PC-9 (cell line): ENCODE measurements at regions not wholly inside any gene's neighbourhood (a gene's known extent, or its start where the extent isn't known, plus 50 kb on each side); places are given as distances from the start of the nearest gene placed in this dataset.

Experiments used
- BruUV-seq: library from RNA; stranded (reverse); fragments of 400-500 nt; replicated peaks from 2 replicates; lab custom pipeline; 2021; lab: Mats Ljungman, UMichigan
- CTCF ChIA-PET: fragments of 300-600 bp; sonication (Branson Sonifier 250); formaldehyde crosslinking; loops from one replicate; lab custom pipeline; 2022; ENCODE audit warnings: antibody characterized with exemption; lab: Charles Lee
- POLR2A ChIA-PET: fragments of 300-600 bp; sonication (Branson Sonifier 250); formaldehyde crosslinking; loops from one replicate; lab custom pipeline; 2022; ENCODE audit warnings: antibody characterized with exemption; ENCODE audit not compliant: unreplicated experiment; lab: Charles Lee
- DNase-seq, 2 experiments: peaks; one replicate each; pipeline versions ENCODE4 v3.0.0 to v3.0.0-alpha.2; 2015 to 2022; ENCODE audit warnings: mixed read lengths in 1 of 2
- H2AFZ ChIP-seq: fragments of 200-600 bp; sonication (generic); 2 replicates; pipeline ENCODE4 v1.8.1; 2017; ENCODE audit warnings: antibody characterized with exemption
- H3F3A ChIP-seq: fragments of 200-600 bp; sonication (generic); 2 replicates; pipeline ENCODE4 v1.8.1; 2017; ENCODE audit warnings: antibody characterized with exemption, mild to moderate bottlenecking, low read depth; ENCODE audit not compliant: insufficient read depth
- H3K27ac ChIP-seq: fragments of 200-600 bp; sonication (generic); 2 replicates; pipeline ENCODE4 v1.6.1; 2016; ENCODE audit warnings: mixed run types
- H3K27me3 ChIP-seq: fragments of 200-600 bp; sonication (generic); 2 replicates; pipeline ENCODE4 v1.6.1; 2016; ENCODE audit warnings: low read depth, mixed run types; ENCODE audit not compliant: insufficient read depth
- H3K36me3 ChIP-seq: fragments of 200-600 bp; sonication (generic); 2 replicates; pipeline ENCODE4 v1.6.1; 2016; ENCODE audit warnings: low read depth, mixed run types
- H3K4me1 ChIP-seq: fragments of 200-600 bp; sonication (generic); replicated peaks from 2 replicates; pipeline ENCODE4 v1.6.1; 2016; ENCODE audit warnings: mixed run types; ENCODE audit not compliant: insufficient read depth
- H3K4me2 ChIP-seq: fragments of 200-600 bp; sonication (generic); 2 replicates; pipeline ENCODE4 v1.6.1; 2017; ENCODE audit warnings: mixed run types
- H3K4me3 ChIP-seq: fragments of 200-600 bp; sonication (generic); 2 replicates; pipeline ENCODE4 v1.6.1; 2016; ENCODE audit warnings: mixed run types
- H3K79me2 ChIP-seq: fragments of 200-600 bp; sonication (generic); 2 replicates; pipeline ENCODE4 v1.6.1; 2017; ENCODE audit warnings: low read depth, mixed run types
- H3K9me2 ChIP-seq: fragments of 200-600 bp; sonication (generic); 2 replicates; pipeline ENCODE4 v1.8.1; 2017; ENCODE audit warnings: mild to moderate bottlenecking; ENCODE audit not compliant: insufficient read depth
- H3K9me3 ChIP-seq: fragments of 200-600 bp; sonication (generic); 2 replicates; pipeline ENCODE4 v1.8.1; 2016; ENCODE audit warnings: low read depth; ENCODE audit not compliant: insufficient read depth
- H4K20me1 ChIP-seq: fragments of 200-600 bp; sonication (generic); 2 replicates; pipeline ENCODE4 v1.8.1; 2017; ENCODE audit not compliant: insufficient read depth
- EZH2 ChIP-seq: fragments of 200-600 bp; sonication (generic); IDR thresholded peaks from 2 replicates; pipeline ENCODE4 v1.8.0; 2017; ENCODE audit warnings: antibody characterized with exemption, low read depth
- intact Hi-C: fragments of 100-400 bp; cut with micrococcal nuclease; formaldehyde crosslinking; loops from one replicate; pipeline ENCODE4 v1.10.0; 2022; ENCODE audit not compliant: unreplicated experiment
- TF ChIP-seq, protein P1 (sequence below): fragments of 200-600 bp; sonication (generic); conservative IDR thresholded peaks from 2 replicates; pipeline ENCODE4 v1.6.1; 2017; ENCODE audit warnings: mixed run types, antibody characterized with exemption, mild to moderate bottlenecking, moderate library complexity

DNA sequence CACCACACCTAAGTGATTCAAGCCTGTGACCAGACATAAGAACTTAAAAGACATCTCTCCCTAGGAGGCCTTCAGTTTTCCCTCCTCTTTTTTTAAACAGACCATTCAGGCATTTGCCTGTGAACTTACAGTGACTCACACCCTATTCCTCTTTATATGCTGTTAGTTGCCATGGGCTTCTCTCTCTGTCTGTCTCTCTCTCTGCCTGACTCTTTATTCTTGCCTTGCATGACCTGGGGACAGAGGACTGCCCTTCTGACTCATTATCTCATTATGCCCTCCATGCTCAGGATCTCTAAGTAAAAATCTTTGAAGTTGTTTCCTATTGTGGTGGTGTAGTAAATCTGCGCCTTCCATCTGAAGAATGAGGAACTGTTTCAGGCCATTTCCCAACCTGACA lies 442.2 kb upstream of the MAN1A1 start:
- H4K20me1 ChIP-seq = no peaks in the 10 kb centered on the region
- no peak overlapping the region for H3K4me2 ChIP-seq
- no TSS peak for BruUV-seq
- intact Hi-C loops = no loop called here
- H3K9me3 ChIP-seq = no peaks in the 10 kb centered on the region
- H3K27me3 ChIP-seq = no peaks in the 10 kb centered on the region
- H3K4me1 ChIP-seq = no peaks in the 10 kb centered on the region
- no peak overlapping the region for H3K27ac ChIP-seq
- no peaks in the 10 kb centered on the region for H3K79me2 ChIP-seq
- no peak overlapping the region for H2AFZ ChIP-seq
- CTCF ChIA-PET = no interaction called here
- H3K36me3 ChIP-seq = no peaks in the 10 kb centered on the region
- H3K4me3 ChIP-seq = no peak overlapping the region
- TF ChIP-seq, protein P1, sequence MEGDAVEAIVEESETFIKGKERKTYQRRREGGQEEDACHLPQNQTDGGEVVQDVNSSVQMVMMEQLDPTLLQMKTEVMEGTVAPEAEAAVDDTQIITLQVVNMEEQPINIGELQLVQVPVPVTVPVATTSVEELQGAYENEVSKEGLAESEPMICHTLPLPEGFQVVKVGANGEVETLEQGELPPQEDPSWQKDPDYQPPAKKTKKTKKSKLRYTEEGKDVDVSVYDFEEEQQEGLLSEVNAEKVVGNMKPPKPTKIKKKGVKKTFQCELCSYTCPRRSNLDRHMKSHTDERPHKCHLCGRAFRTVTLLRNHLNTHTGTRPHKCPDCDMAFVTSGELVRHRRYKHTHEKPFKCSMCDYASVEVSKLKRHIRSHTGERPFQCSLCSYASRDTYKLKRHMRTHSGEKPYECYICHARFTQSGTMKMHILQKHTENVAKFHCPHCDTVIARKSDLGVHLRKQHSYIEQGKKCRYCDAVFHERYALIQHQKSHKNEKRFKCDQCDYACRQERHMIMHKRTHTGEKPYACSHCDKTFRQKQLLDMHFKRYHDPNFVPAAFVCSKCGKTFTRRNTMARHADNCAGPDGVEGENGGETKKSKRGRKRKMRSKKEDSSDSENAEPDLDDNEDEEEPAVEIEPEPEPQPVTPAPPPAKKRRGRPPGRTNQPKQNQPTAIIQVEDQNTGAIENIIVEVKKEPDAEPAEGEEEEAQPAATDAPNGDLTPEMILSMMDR = no peak
- no peak for TF ChIP-seq EZH2
- peak in 1 of 2 experiments; percentile 42 for DNase-seq
- POLR2A ChIA-PET = no interaction called here
- no peaks in the 10 kb centered on the region for H3K9me2 ChIP-seq
- peaks cover 8% of the 10 kb centered on the region; the same call in 1 of the 2 replicates for H3F3A ChIP-seq

DNA sequence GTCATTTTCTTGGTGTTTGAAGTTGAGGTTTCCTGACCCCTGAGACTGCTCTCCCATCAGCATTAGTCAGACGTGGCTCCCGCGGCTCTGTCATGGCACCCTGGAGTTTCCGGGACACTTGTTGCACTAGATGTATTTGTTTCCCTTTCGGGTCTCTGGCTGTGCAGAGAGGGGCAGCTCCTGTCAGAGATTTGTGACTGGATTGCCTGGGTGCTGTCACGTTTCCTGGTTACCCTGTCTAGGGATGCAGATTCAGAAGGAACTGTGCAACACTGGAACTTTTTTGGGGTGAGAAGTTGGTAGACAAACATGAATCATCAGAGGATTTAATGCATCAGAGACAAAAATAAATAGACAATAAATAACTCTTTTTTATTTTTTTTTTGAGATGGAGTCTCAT lies 431.8 kb upstream of the MAN1A1 start:
- Histone ChIP-seq H3K79me2 (no peaks in the 10 kb centered on the region), H3K4me2 (no peak overlapping the region), H3K9me3 (no peaks in the 10 kb centered on the region; the same call in 1 of the 2 replicates), H3K9me2 (no peaks in the 10 kb centered on the region; the same call in 1 of the 2 replicates), H3F3A (no peaks in the 10 kb centered on the region), H3K4me3 (no peak overlapping the region), H3K27ac (no peak overlapping the region), H3K36me3 (no peaks in the 10 kb centered on the region), H4K20me1 (no peaks in the 10 kb centered on the region), H2AFZ (no peak overlapping the region), H3K4me1 (no peaks in the 10 kb centered on the region), H3K27me3 (no peaks in the 10 kb centered on the region)
- POLR2A ChIA-PET = interaction anchor here (0.6 kb wide), 1 partner anchor 1088 kb away, joined by 7 read pairs; no protein-coding TSS in a partner anchor
- CTCF ChIA-PET = no interaction called here
- no TSS peak for BruUV-seq
- intact Hi-C loops = no loop called here
- TF ChIP-seq, protein P1 = no peak
- TF ChIP-seq EZH2 = no peak
- DNase-seq = no peak

DNA sequence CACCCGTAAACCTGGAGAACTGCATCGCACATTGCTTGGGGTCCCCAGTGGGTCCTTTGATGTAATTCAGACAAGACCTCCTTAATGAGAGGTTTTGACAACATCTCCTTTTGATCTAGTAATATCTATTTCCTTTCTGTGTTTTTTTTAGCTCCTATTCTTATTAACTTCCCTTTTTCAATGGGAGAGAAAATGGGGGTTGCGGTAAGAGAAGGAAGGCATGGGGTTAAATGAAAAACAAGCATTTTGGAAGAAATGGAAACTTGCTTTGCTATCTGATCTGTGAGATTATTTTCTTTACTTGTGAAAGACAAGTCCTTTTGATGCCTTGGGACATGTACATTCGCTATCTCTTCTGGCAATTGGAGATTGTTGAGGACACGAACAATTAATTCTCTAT lies 418.6 kb upstream of the MAN1A1 start:
- no peaks in the 10 kb centered on the region for H3K4me1 ChIP-seq
- no peak for DNase-seq
- H2AFZ ChIP-seq = no peak overlapping the region
- no peaks in the 10 kb centered on the region for H4K20me1 ChIP-seq
- H3K4me2 ChIP-seq = no peak overlapping the region
- H3K36me3 ChIP-seq = no peaks in the 10 kb centered on the region
- no peaks in the 10 kb centered on the region for H3F3A ChIP-seq
- TF ChIP-seq EZH2 = no peak
- TF ChIP-seq, protein P1 = no peak
- H3K27ac ChIP-seq = no peak overlapping the region
- intact Hi-C loops = no loop called here
- POLR2A ChIA-PET = no interaction called here
- CTCF ChIA-PET = no interaction called here
- BruUV-seq = no TSS peak
- no peaks in the 10 kb centered on the region for H3K79me2 ChIP-seq
- no peak overlapping the region for H3K4me3 ChIP-seq
- no peaks in the 10 kb centered on the region for H3K9me2 ChIP-seq
- no peaks in the 10 kb centered on the region for H3K27me3 ChIP-seq
- no peaks in the 10 kb centered on the region for H3K9me3 ChIP-seq
